Spleen (tissue), 7 donors: ENCODE measurements at regions not wholly inside any gene's neighbourhood (a gene's known extent, or its start where the extent isn't known, plus 50 kb on each side); places are given as distances from the start of the nearest gene placed in this dataset.

Experiments used
- CTCF ChIP-seq, 11 experiments: fragments of 200-600 bp in 7 of 11; fragments of 450-650 bp in 4 of 11; sonication (generic) in 4 of 11; IDR thresholded peaks in 8 of 11; conservative IDR thresholded peaks in 3 of 11; 1 replicate in 7 of 11; 2 replicates in 4 of 11; pipeline versions ENCODE4 v1.4.0 to v1.8.0; 2016 to 2021; ENCODE audit warnings: antibody characterized with exemption in 11 of 11, inconsistent platforms in 4 of 11, mild to moderate bottlenecking in 1 of 11
- POLR2A ChIP-seq, 3 donors: fragments of 450-650 bp; IDR thresholded peaks; one replicate each; pipeline ENCODE4 v1.5.1; 2017; ENCODE audit warnings: antibody characterized with exemption in 3 of 3, mild to moderate bottlenecking in 1 of 3
- donor health status: DM: no; HTN: no; CAD: no; lungs with moderate emphysema.
- donor health status: DM: no; HTN: no; CAD: no.
- donor health status: DM: no; HTN: no; CAD: no.

GRCh38 chr9:107425101-107426025 is 64.2 kb downstream of the KLF4 start:
- TF ChIP-seq CTCF (IDR thresholded peaks at IDR 0.05 in 8 of 11, conservative IDR thresholded peaks at IDR 0.05 in 3 of 11) (peak; percentile 56 to 94 (median 84)), POLR2A (IDR thresholded peaks at IDR 0.05) (no peak)
